NCI-H69 (cell line): ENCODE measurements at regions not wholly inside any gene's neighbourhood (a gene's known extent, or its start where the extent isn't known, plus 50 kb on each side); places are given as distances from the start of the nearest gene placed in this dataset.
"Not testable (repeated sequence)": the region's sequence is repeated elsewhere in the genome, so short reads cannot be mapped to it uniquely, and the experiment has no call there.

Source experiments
- DNase-seq: peaks from one replicate; lab custom pipeline; 2025; lab: John Stamatoyannopoulos, UW

DNA sequence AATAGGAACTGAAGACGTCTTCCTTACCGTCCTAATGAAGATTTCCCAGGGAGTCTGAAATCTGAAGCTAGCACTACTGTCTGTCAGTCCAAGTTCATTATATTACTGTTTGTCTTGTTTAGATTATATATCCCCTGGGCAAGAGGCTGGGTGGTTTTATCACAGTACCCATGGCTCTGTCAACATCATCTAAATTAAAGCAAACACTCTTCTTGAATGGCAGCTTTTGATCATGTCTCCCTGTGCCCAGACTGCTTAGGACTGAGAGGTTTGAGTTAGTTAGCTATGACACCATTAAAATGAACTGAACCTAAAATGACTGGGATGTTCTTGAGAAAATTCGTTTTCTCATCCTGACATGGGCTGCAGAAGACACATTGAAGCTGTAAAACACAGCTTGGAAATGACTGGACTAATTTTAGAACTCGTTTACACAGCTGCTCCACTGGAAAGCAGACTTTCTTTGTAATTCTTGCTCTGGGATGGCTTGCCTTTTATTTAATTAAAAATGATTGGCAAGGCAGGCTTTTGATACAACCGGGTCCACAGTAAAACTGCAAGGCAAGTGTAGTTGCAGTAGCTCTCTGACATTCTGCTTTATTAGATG, 243.5 kb downstream of the MFSD1 start:
- peak; percentile 87 for DNase-seq

DNA sequence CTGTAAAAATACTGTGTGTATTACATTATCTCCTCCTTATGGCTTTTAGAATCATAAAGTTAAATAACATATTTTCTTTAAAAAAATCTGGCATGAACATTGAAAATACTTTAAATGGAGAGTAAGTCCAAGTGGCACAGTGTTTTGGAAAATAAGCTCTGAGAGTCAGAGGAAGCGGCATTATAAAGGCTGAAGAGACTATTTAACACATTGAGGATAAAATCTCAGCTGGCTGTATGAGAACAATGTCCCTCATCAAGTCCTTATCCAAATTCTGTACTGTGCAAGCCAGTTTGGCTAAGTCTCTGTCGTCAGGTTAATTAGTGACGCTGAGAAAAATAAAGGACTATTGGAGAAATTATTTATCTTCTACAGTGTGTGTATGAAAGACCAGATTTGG, 245.5 kb downstream of the MFSD1 start:
- no peak for DNase-seq

DNA sequence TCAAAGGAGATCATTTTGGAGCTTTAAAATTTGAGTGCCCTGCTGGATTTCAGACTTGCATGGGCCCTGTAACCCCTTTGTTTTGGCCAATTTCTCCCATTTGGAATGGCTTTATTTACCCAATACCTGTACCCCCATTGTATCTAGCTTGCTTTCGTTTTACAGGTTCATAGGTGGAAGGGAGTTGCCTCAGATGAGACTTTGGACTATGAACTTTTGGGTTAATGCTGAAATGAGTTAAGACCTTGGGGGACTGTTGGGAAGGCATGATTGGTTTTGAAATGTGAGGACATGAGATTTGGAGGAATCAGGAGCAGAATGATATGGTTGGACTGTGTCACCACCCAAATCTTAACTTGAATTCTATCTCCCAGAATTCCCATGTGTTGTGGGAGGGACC, 250.6 kb downstream of the MFSD1 start:
- not testable (repeated sequence) for DNase-seq

DNA sequence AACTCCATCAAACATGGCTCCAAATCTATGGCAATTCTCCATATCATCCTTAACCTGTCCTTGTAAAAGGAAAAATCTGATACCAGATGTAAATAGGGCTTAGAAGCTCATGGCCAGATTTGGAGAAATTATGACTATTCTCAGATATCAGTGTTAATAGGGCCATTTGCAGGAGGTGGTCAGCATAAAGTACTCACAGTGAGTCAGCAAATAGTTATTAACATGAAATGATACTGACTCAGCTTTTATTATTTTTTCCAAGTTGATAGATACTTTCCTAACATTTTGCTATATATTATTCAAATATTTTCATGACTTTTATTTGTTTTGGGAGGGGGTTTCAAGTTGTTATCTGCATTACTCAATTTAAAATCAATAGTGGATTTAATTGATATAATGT, 255.8 kb downstream of the MFSD1 start:
- DNase-seq = no peak

- DNase-seq = no peak
Measured at GRCh38 chr3:159058859-159059258, 257.0 kb downstream of the MFSD1 start.

DNA sequence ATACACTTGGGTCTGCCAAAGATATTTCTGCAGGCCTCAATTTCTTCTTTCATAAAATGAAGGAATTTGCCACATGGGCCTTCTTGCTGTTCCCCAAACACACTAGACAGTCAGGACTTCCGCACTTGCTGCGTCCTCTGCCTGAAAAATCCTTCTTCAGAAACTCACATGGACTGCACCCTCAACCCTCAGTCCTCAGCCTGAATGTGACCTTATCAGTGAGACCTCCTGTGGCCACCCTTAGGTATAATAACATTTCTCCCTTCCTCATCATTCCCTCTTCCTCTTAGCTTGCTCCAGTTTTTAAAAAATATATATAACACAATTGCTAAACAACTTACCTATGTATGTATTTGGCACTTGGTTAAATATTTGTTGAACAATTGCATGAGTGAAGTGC, 257.5 kb downstream of the MFSD1 start:
- no peak for DNase-seq

- DNase-seq = no peak
Measured at GRCh38 chr3:159062734-159063410, 261.0 kb downstream of the MFSD1 start.

DNA sequence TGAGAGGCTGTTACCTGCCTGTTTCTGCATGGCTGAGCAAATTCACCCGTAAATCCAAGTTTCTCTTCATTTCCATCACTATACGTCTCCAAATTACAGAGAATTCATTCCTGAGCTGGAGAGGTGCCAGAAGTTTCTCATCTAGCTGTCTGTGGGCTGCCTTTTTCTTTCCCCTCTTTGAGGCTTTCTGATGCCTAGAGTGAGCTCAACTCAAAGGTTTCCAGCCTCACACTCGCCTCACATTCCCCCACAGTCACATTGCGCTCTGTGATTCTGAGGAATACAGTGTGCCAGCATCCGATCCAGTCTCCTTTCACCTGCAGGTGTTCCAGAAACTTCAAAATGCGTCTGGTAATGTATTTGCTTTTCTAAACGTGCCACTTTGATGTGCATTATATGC, 267.2 kb downstream of the MFSD1 start, which contains the start of gene IQCJ:
Gene IQCJ, plus strand, starts transcription at position 229 of the 400 bp plus-strand sequence.
- no peak for DNase-seq

DNA sequence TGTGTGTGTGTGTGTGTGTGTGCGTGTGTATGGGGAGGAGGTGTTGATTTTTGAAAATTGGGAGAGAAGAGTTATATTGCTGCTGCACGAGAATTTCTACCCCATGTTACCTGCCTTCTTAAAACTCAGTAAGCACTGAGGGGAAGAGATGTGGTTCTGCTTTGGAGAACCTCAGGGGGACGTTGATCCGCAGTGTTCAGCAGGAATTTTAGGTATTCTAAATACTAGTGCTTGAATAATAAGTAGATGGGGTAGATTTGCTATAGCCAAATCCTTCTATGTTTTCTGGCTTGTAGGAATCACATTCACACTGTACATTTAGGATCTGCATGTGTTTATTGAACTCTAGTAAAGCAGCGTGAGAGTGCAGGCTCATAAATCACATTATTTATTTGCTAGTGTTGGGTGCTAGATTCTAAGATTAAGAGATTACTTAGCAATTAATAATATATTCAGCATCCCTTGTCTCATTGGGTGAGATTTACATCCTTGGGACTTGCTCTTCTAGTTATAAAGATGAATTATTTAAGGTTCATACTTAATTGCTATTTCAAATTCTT, 268.1 kb downstream of the MFSD1 start:
- no peak for DNase-seq

DNA sequence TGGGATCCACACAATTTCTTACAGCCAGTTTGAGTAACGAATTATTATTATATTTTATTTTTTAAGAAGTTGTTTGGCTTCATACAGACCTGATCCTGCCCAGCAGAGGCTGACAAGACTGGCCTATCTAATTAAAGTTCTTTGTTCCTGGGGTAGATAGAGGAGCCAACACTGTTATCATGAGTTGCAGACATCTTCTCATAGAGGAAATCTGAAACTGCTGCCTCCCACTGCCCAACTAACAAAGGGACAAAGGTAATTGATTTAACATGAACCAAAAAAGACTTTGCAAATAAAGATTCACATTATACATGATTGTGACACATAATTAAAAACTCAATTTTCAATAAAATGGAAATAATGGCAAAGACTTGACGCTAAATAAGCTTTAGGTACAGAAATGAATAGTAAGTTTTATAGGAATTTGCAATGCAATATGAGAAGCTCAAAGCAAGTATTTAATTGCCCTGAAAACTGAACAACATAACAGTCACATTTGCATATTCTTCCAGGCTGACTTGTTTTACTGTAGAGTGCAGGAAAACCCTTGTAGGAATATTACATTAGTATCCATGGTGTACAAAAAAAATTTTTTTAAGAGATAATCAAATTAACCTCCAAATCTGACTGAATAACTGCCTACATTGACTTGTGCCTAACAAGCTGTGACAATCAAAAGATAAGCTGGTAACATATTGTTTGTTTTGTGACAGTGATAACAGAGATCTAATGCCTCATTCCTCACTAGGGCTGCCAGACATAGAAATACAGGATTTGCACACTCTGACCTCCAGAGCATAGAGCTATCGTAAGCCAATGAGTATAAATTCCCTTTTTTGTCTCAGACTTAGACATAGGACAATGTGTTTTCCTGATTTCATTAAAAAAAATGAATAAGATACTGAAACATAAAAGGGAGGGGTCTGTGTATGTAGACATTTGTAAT, 273.2 kb downstream of the MFSD1 start:
- peak; percentile 39 for DNase-seq

DNA sequence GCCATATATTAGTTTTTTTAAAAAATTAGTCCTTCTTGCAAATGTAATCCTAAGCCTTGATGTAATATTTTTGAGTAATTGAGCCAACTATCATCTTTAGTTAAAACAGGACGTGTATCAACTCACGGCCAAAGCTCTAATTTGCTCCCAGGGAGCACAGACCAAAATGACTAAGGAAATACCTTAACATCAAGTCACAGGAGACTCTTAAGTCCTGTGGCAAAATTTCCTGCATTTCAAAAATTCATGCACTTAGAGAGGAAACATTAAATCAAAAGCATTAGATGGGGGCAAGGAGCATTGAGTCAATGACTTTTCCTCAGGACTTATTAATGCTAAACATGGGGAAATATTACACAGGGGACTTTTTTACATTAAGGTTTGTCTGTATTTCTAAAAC, 276.0 kb downstream of the MFSD1 start:
- DNase-seq = no peak

- DNase-seq = no peak
Measured at GRCh38 chr3:159080256-159080655, 278.4 kb downstream of the MFSD1 start.

GRCh38 chr3:159080821-159081220, 279.0 kb downstream of the MFSD1 start:
- DNase-seq = no peak

GRCh38 chr3:159082519-159082918, 280.7 kb downstream of the MFSD1 start:
- no peak for DNase-seq

- DNase-seq = no peak
Measured at GRCh38 chr3:159091936-159092335, 290.1 kb downstream of the MFSD1 start.

GRCh38 chr3:159102001-159102400, 300.1 kb downstream of the MFSD1 start:
- DNase-seq = no peak

GRCh38 chr3:159112724-159113123, 310.9 kb downstream of the MFSD1 start:
- DNase-seq = no peak

DNA sequence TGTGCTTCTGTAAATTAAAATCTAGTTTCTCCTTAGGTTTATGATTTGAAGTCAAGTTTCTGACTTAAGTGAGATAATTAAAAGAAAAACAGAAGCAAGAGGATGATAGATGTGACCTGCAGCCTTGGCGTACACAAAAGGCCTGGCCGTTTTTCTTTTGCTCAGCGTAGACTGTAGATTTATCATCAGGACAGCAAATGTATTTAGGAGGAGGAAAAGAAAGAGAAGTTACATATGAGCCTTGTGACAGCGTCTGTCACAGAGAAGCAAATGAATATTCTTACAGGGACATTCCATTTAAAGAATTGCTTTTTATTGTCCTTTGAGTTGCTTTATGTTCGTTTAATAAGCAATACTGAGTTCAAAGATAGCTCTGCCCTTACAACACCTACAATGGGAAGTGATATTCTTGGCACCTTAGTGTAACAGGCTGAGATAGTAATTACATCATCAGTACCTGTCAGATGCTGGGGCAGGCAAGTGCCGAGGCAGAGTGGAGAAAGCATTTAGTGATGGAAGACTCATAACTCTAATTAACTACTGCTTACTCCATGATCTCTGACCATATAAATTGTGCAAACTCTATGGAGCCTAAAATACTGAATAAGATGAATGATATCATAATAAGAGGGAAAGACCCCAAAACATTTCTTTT, 311.5 kb downstream of the MFSD1 start:
- DNase-seq = peak; percentile 38

DNA sequence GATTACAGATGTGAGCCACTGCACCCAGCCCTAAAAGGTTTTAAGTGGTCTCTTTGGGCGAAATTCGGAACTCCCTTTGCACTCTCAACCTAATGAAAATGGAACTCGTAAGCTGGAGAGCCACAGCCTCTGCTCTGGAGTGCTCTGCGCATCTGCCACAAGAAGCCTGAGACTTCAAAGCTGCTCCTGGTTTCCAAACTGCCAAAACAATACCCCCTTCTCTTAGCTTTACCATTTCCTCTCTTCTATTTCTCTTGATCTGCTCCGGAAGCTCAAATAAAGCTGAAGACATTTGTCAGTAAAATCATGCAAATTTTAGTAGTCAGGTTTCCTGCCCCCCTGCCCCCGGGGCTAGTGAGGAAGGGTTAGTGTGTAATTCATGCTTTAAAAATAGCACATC, 312.7 kb downstream of the MFSD1 start:
- no peak for DNase-seq

DNA sequence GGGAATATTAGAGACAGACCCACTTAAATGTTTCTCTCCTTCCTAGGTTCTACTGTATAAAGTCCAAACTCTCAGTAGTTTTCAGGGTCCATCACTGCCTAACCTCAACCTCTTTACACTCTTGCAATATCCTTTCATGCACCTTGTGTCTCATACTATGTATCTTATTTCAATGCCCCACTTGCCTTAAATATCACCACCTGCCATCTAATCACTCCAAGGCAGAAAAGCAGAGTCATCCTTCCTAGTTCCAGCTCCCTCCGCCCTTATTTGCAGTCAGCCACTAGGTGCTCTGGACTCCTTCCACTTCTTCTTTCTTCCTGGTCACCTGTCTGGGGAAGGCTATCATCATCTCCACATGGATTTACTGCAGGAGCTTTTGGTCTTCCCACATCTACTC, 322.0 kb downstream of the MFSD1 start:
- peak; percentile 6 for DNase-seq

DNA sequence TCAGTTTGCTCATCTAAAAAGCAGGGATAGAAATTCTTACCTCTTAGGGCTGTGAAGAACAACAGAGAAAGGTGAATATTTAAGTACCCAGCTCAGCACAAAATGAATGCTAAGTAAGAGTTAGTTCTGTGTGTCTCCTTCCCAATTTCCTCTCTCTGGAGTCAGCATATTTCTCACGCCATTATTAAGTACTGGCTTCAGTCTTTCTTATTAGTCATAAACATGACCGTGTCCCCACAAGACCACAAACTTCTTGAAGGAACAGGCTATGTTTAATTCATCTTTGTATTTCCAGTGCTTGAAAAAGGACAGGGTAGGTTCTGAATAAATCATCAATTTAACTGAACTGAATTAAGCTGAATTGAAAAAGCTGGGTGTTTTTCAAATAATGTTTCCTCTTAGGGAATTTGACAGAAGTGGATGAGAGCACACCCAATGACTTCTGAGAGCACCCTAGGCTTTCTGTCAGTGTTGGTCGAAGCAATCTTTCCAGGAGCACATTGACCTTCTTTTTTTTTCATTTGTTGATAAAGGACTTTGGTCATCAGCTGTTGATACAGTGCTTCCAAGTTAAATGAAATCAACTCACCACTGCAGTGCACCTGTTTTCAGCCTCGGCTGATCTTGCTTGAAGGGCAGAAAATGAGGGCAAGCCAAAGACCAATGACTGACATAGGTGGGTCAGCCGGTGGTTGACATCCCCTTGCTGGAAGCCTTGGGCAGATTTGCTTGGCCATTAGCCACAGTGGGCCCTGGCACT, 324.6 kb downstream of the MFSD1 start:
- DNase-seq = no peak
